Endothelial cell of umbilical vein (primary cell): ENCODE measurements at regions not wholly inside any gene's neighbourhood (a gene's known extent, or its start where the extent isn't known, plus 50 kb on each side); places are given as distances from the start of the nearest gene placed in this dataset.

ENCODE experiments used
- BruUV-seq: library from RNA; stranded (reverse); fragments of 400-500 nt; replicated peaks from 2 replicates; lab custom pipeline; 2021; lab: Mats Ljungman, UMichigan
- CTCF ChIA-PET: fragments of 300-600, 350-600 bp; sonication (Branson Sonifier 250); formaldehyde crosslinking; loops from one replicate; lab custom pipeline; 2021; ENCODE audit warnings: antibody characterized with exemption, inconsistent platforms; lab: Charles Lee
- POLR2A ChIA-PET: fragments of 300-600, 350-600 bp; sonication (Branson Sonifier 250); formaldehyde crosslinking; loops from one replicate; lab custom pipeline; 2021; ENCODE audit warnings: antibody characterized with exemption, inconsistent platforms; lab: Charles Lee
- DNase-seq: peaks from one replicate; pipeline ENCODE4 v3.0.0-alpha.2; 2011; ENCODE audit warnings: low read depth, low spot score
- FAIRE-seq: peaks from 2 replicates; lab custom pipeline; 2011; peaks lifted over from hg19 to GRCh38; lab: Jason Lieb, UNC
- H2AFZ ChIP-seq: 2 replicates; pipeline ENCODE4 v1.6.0; 2012; ENCODE audit warnings: low read depth, low read length, control low read depth, inconsistent platforms
- H3K27ac ChIP-seq: 2 replicates; pipeline ENCODE4 v1.5.1; 2011; ENCODE audit warnings: low read depth, mild to moderate bottlenecking, control low read depth, low read length, moderate library complexity; ENCODE audit not compliant: insufficient read depth
- H3K27me3 ChIP-seq, 2 experiments: 2 replicates each; pipeline versions ENCODE4 v1.6.0 to v1.6.1; 2011; ENCODE audit warnings: low read length in 2 of 2, mixed read lengths in 1 of 2; ENCODE audit not compliant: control insufficient read depth in 2 of 2, insufficient read depth in 2 of 2
- H3K36me3 ChIP-seq, 2 experiments: 2 replicates in 1 of 2; 3 replicates in 1 of 2; pipeline ENCODE4 v1.5.1; 2011; ENCODE audit warnings: low read length in 2 of 2, mild to moderate bottlenecking in 1 of 2, moderate library complexity in 1 of 2; ENCODE audit not compliant: control insufficient read depth in 2 of 2, insufficient read depth in 2 of 2; ENCODE audit errors: extremely low read depth in 1 of 2
- H3K4me1 ChIP-seq: 3 replicates; pipeline ENCODE4 v1.5.1; 2011; ENCODE audit warnings: mild to moderate bottlenecking, low read length; ENCODE audit not compliant: control insufficient read depth, insufficient read depth; ENCODE audit errors: extremely low read depth
- H3K4me2 ChIP-seq: 2 replicates; pipeline ENCODE4 v1.6.1; 2011; ENCODE audit warnings: low read length, control low read depth, mixed read lengths; ENCODE audit not compliant: insufficient read depth
- H3K4me3 ChIP-seq, 3 experiments: fragments of 200-600 bp in 1 of 3; sonication (generic), shearing (Covaris generic) in 1 of 3; replicated peaks in 1 of 3; 2 replicates each; pipeline ENCODE4 v1.5.1; 2011 to 2016; ENCODE audit warnings: control low read depth in 3 of 3, low read length in 3 of 3, mild to moderate bottlenecking in 2 of 3, inconsistent platforms in 1 of 3, low read depth in 1 of 3, moderate library complexity in 1 of 3; ENCODE audit not compliant: insufficient read depth in 1 of 3
- H3K79me2 ChIP-seq: 2 replicates; pipeline ENCODE4 v1.6.0; 2012; ENCODE audit warnings: low read length, inconsistent platforms; ENCODE audit not compliant: control insufficient read depth, insufficient read depth
- H3K9ac ChIP-seq: replicated peaks from 2 replicates; pipeline ENCODE3; 2011; ENCODE audit warnings: low read length, control low read depth; ENCODE audit not compliant: insufficient read depth; ENCODE audit errors: extremely low read depth
- H3K9me1 ChIP-seq: replicated peaks from 3 replicates; pipeline ENCODE4 v1.6.0; 2011; ENCODE audit warnings: mild to moderate bottlenecking, low read length; ENCODE audit not compliant: control insufficient read depth, insufficient read depth; ENCODE audit errors: extremely low read depth
- H3K9me3 ChIP-seq: replicated peaks from 2 replicates; pipeline ENCODE4 v1.5.1; 2012; ENCODE audit warnings: low read length, inconsistent platforms; ENCODE audit not compliant: control insufficient read depth, insufficient read depth
- H4K20me1 ChIP-seq: replicated peaks from 2 replicates; pipeline ENCODE3; 2011; ENCODE audit warnings: mild to moderate bottlenecking, low read length; ENCODE audit not compliant: control insufficient read depth, insufficient read depth; ENCODE audit errors: extremely low read depth
- EZH2 ChIP-seq: IDR thresholded peaks from 2 replicates; pipeline ENCODE4 v1.6.1; 2012; ENCODE audit warnings: borderline replicate concordance, low read depth, mild to moderate bottlenecking, moderate library complexity, low read length, inconsistent platforms; ENCODE audit not compliant: severe bottlenecking
- FOS ChIP-seq: IDR thresholded peaks from 2 replicates; pipeline ENCODE4 v1.6.1; 2011; ENCODE audit warnings: mild to moderate bottlenecking, low read length, moderate library complexity, borderline replicate concordance; ENCODE audit not compliant: insufficient read depth
- GATA2 ChIP-seq: IDR thresholded peaks from 2 replicates; pipeline ENCODE4 v1.7.0; 2011; ENCODE audit warnings: low read depth, mild to moderate bottlenecking, moderate library complexity, mixed read lengths, low read length; ENCODE audit not compliant: insufficient read length, insufficient read depth
- JUN ChIP-seq: IDR thresholded peaks from 2 replicates; pipeline ENCODE4 v1.6.1; 2011; ENCODE audit warnings: borderline replicate concordance, low read depth; ENCODE audit not compliant: insufficient read length, insufficient read depth
- MYC ChIP-seq: IDR thresholded peaks from one replicate; pipeline ENCODE4 v1.6.1; 2011; ENCODE audit warnings: mild to moderate bottlenecking, low read depth, low read length
- POLR2A ChIP-seq: IDR thresholded peaks from 2 replicates; pipeline ENCODE4 v1.6.1; 2012; ENCODE audit warnings: low read depth, mild to moderate bottlenecking, control low read depth, low read length
- POLR2AphosphoS5 ChIP-seq: IDR thresholded peaks from 2 replicates; pipeline ENCODE4 v1.6.1; 2012; ENCODE audit warnings: low read depth, mild to moderate bottlenecking, control low read depth, low read length, moderate library complexity; ENCODE audit not compliant: insufficient read depth
- dilution Hi-C: fragments of 300-500 bp; cut with MboI; formaldehyde crosslinking; loops from one replicate; pipeline ENCODE4 v1.15.0; 2019; ENCODE audit warnings: low sequenced_read_pairs; ENCODE audit not compliant: extremely low pct_ligation_motif_present
- intact Hi-C: fragments of 100-400 bp; cut with micrococcal nuclease; formaldehyde crosslinking; loops from one replicate; pipeline ENCODE4 v1.10.0; 2022
- TF ChIP-seq, protein P1 (sequence below): IDR thresholded peaks from 2 replicates; pipeline ENCODE4 v1.6.1; 2011; ENCODE audit not compliant: insufficient read depth, insufficient read length
- TF ChIP-seq, protein P2 (sequence below), 2 donors: IDR thresholded peaks; 1 replicate in 1 of 2; 2 replicates in 1 of 2; pipeline ENCODE4 v1.5.1; 2011; ENCODE audit warnings: low read length in 2 of 2, mild to moderate bottlenecking in 2 of 2, moderate library complexity in 2 of 2, control low read depth in 1 of 2, inconsistent platforms in 1 of 2, low read depth in 1 of 2; ENCODE audit not compliant: insufficient read depth in 1 of 2; ENCODE audit errors: extremely low read depth in 1 of 2

- BruUV-seq: no TSS peak
- no peak overlapping the region for H3K27ac ChIP-seq
- no peaks in the 10 kb centered on the region for H3K27me3 ChIP-seq
- no peak overlapping the region for H2AFZ ChIP-seq
- CTCF ChIA-PET: no interaction called here
- H3K9me1 ChIP-seq: no peaks in the 10 kb centered on the region
- H4K20me1 ChIP-seq: no peaks in the 10 kb centered on the region
- no peaks in the 10 kb centered on the region for H3K79me2 ChIP-seq
- intact Hi-C loops: no loop called here
- no peak for DNase-seq
- no peaks in the 10 kb centered on the region for H3K4me1 ChIP-seq
- H3K9me3 ChIP-seq: no peaks in the 10 kb centered on the region
- POLR2A ChIA-PET: no interaction called here
- FAIRE-seq: no peak
- no peak overlapping the region for H3K9ac ChIP-seq
- no peaks in the 10 kb centered on the region for H3K36me3 ChIP-seq
- dilution Hi-C loops: no loop called here
- no peak overlapping the region for H3K4me3 ChIP-seq
- no peak overlapping the region for H3K4me2 ChIP-seq
- TF ChIP-seq GATA2: no peak
- TF ChIP-seq EZH2: no peak
- TF ChIP-seq, protein P1, sequence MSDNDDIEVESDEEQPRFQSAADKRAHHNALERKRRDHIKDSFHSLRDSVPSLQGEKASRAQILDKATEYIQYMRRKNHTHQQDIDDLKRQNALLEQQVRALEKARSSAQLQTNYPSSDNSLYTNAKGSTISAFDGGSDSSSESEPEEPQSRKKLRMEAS: no peak
- no peak for TF ChIP-seq JUN
- TF ChIP-seq, protein P2, sequence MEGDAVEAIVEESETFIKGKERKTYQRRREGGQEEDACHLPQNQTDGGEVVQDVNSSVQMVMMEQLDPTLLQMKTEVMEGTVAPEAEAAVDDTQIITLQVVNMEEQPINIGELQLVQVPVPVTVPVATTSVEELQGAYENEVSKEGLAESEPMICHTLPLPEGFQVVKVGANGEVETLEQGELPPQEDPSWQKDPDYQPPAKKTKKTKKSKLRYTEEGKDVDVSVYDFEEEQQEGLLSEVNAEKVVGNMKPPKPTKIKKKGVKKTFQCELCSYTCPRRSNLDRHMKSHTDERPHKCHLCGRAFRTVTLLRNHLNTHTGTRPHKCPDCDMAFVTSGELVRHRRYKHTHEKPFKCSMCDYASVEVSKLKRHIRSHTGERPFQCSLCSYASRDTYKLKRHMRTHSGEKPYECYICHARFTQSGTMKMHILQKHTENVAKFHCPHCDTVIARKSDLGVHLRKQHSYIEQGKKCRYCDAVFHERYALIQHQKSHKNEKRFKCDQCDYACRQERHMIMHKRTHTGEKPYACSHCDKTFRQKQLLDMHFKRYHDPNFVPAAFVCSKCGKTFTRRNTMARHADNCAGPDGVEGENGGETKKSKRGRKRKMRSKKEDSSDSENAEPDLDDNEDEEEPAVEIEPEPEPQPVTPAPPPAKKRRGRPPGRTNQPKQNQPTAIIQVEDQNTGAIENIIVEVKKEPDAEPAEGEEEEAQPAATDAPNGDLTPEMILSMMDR (IDR thresholded peaks at IDR 0.05; ENCODE audit: extremely low read depth in 1 of 2, insufficient read depth in 1 of 2, low read depth in 1 of 2, low read length in 2 of 2): no peak
- no peak for TF ChIP-seq POLR2A
- no peak for TF ChIP-seq POLR2AphosphoS5
- TF ChIP-seq MYC: no peak
- no peak for TF ChIP-seq FOS
Measured at GRCh38 chr7:109226699-109227098, 657.0 kb downstream of the DNAJB9 start.
